Right atrium auricular region (tissue), 2 donors: ENCODE measurements at regions not wholly inside any gene's neighbourhood (a gene's known extent, or its start where the extent isn't known, plus 50 kb on each side); places are given as distances from the start of the nearest gene placed in this dataset.

ENCODE experiments used
- DNase-seq: peaks from one replicate; pipeline ENCODE4 v3.0.0-alpha.2; 2019; ENCODE audit warnings: low spot score
- H3K27ac ChIP-seq, 2 donors: fragments of 200-600 bp; sonication (generic); 1 replicate in 1 of 2; 2 replicates in 1 of 2; pipeline ENCODE4 v1.5.1; 2016 to 2019
- H3K27me3 ChIP-seq, 2 donors: fragments of 200-600 bp; sonication (generic); one replicate each; pipeline versions ENCODE4 v1.5.1 to v1.6.0; 2017 to 2019
- H3K36me3 ChIP-seq: fragments of 200-600 bp; sonication (generic); one replicate; pipeline ENCODE4 v1.5.1; 2016
- H3K4me1 ChIP-seq, 2 donors: fragments of 200-600 bp; sonication (generic); one replicate each; pipeline versions ENCODE4 v1.5.1 to v1.6.0; 2017 to 2019
- H3K4me3 ChIP-seq, 2 donors: fragments of 200-600 bp; sonication (generic); 1 replicate in 1 of 2; 2 replicates in 1 of 2; pipeline ENCODE4 v1.5.1; 2017 to 2019; ENCODE audit warnings: mild to moderate bottlenecking in 1 of 2, moderate library complexity in 1 of 2
- H3K9me3 ChIP-seq, 2 donors: fragments of 200-600 bp; sonication (generic); one replicate each; pipeline ENCODE4 v1.5.1; 2019
- TF ChIP-seq, protein P1 (sequence below), 2 donors: fragments of 200-600 bp; sonication (generic); IDR thresholded peaks; one replicate each; pipeline ENCODE4 v1.5.1; 2019; ENCODE audit warnings: antibody characterized with exemption in 2 of 2

GRCh38 chr4:126993351-126993750 lies 639.4 kb upstream of the INTU start:
- Histone ChIP-seq H3K27me3 (no peaks in the 10 kb centered on the region), H3K27ac (no peak overlapping the region), H3K4me1 (no peaks in the 10 kb centered on the region), H3K9me3 (no peaks in the 10 kb centered on the region), H3K36me3 (no peaks in the 10 kb centered on the region), H3K4me3 (no peak overlapping the region)
- DNase-seq: no peak
- TF ChIP-seq, protein P1, sequence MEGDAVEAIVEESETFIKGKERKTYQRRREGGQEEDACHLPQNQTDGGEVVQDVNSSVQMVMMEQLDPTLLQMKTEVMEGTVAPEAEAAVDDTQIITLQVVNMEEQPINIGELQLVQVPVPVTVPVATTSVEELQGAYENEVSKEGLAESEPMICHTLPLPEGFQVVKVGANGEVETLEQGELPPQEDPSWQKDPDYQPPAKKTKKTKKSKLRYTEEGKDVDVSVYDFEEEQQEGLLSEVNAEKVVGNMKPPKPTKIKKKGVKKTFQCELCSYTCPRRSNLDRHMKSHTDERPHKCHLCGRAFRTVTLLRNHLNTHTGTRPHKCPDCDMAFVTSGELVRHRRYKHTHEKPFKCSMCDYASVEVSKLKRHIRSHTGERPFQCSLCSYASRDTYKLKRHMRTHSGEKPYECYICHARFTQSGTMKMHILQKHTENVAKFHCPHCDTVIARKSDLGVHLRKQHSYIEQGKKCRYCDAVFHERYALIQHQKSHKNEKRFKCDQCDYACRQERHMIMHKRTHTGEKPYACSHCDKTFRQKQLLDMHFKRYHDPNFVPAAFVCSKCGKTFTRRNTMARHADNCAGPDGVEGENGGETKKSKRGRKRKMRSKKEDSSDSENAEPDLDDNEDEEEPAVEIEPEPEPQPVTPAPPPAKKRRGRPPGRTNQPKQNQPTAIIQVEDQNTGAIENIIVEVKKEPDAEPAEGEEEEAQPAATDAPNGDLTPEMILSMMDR (IDR thresholded peaks at IDR 0.05): no peak

- Histone ChIP-seq H3K9me3 (no peaks in the 10 kb centered on the region), H3K4me3 (no peak overlapping the region), H3K36me3 (no peaks in the 10 kb centered on the region), H3K27me3 (no peaks in the 10 kb centered on the region), H3K27ac (no peak overlapping the region), H3K4me1 (no peaks in the 10 kb centered on the region)
- TF ChIP-seq, protein P1 (IDR thresholded peaks at IDR 0.05): no peak
- DNase-seq: no peak
These were observed 637.5 kb upstream of the INTU start for GRCh38 chr4:126995235-126995634.

- DNase-seq: no peak
- no peaks in the 10 kb centered on the region for H3K4me1 ChIP-seq
These were observed 632.6 kb upstream of the INTU start for GRCh38 chr4:127000110-127000509.

DNA sequence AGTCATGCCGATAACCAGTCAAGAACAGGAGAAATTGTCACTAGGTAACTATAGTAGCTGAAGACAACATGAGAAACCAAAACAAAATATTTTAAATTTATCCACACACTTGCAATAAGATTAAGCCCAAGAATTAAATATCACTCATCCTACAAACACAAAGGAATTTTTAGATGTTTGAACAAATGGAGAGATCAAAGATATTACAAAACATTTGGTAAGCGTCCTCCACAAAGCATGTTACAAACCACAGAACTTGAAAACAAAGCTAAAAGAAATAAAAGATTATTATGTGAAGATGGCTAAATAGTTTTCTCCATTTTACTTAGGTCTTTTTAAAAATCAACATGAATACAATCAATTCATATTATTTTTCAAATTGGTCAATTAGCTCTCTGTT lies 631.9 kb upstream of the INTU start:
- TF ChIP-seq, protein P1 (IDR thresholded peaks at IDR 0.05): no peak
- Histone ChIP-seq H3K4me1 (no peaks in the 10 kb centered on the region), H3K27me3 (no peaks in the 10 kb centered on the region), H3K27ac (no peak overlapping the region), H3K4me3 (no peak overlapping the region), H3K36me3 (no peaks in the 10 kb centered on the region), H3K9me3 (no peaks in the 10 kb centered on the region)
- DNase-seq: no peak

More at GRCh38 chr4:127000110-127000509, 632.6 kb upstream of the INTU start:
- TF ChIP-seq, protein P1 (IDR thresholded peaks at IDR 0.05): no peak
- Histone ChIP-seq H3K9me3 (no peaks in the 10 kb centered on the region), H3K27ac (no peak overlapping the region), H3K4me3 (no peak overlapping the region), H3K36me3 (no peaks in the 10 kb centered on the region), H3K27me3 (no peaks in the 10 kb centered on the region)

DNA sequence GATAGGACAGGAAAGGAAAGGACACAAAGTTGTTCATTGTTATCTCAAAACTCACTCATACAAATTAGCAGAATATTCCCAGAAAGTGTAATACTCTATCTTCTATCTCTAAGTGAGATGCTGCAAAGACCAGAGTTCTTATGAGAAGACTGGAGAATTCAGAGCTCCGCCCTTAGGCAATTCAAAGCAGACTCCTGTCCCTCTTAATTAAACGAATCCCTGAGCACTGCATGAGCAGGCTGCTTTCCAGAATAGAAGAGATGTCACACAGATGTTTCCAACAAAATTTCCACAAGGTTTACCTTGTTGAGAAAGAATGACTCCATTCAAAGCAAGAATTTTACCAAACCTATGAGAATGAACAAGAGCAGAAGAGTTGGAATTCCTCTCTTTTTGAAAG lies 630.8 kb upstream of the INTU start:
- H3K27me3 ChIP-seq: no peaks in the 10 kb centered on the region
- H3K36me3 ChIP-seq: no peaks in the 10 kb centered on the region
- no peaks in the 10 kb centered on the region for H3K4me1 ChIP-seq
- no peak overlapping the region for H3K4me3 ChIP-seq
- no peaks in the 10 kb centered on the region for H3K9me3 ChIP-seq
- no peak for DNase-seq
- H3K27ac ChIP-seq: no peak overlapping the region
- TF ChIP-seq, protein P1 (IDR thresholded peaks at IDR 0.05): no peak

DNA sequence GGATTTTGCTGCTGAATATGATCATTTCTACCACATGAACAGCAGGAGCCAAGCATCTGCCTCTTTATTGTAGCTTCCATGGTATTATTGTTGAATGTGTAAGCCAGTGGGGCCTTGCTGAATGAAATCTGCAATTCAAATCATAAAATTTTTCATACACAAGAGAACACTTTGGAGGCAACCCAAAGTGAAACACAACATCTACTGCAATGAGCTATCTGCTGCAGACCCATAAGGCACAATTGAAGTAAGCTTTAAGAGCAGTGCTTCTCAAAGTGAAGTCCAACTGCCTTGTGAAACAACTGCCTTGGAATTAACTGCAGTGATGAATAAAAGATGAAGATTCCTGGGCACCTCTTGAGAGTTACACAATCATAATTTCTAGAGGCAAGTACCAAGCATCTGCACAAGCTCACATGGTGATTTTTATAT lies 626.3 kb upstream of the INTU start:
- no peaks in the 10 kb centered on the region for H3K36me3 ChIP-seq
- no peak overlapping the region for H3K27ac ChIP-seq
- H3K27me3 ChIP-seq: no peaks in the 10 kb centered on the region
- no peaks in the 10 kb centered on the region for H3K9me3 ChIP-seq
- no peak for DNase-seq
- H3K4me1 ChIP-seq: no peaks in the 10 kb centered on the region
- no peak overlapping the region for H3K4me3 ChIP-seq
- TF ChIP-seq, protein P1 (IDR thresholded peaks at IDR 0.05): no peak
